ENCODE measurements at regions not wholly inside any gene's neighbourhood (a gene's known extent, or its start where the extent isn't known, plus 50 kb on each side); places are given as distances from the start of the nearest gene placed in this dataset.

- no peaks in the 10 kb centered on the region for H3K9me3 ChIP-seq
- H3K36me3 ChIP-seq, result no peaks in the 10 kb centered on the region
- no peak overlapping the region for H3K4me3 ChIP-seq
- no peaks in the 10 kb centered on the region for H3K4me1 ChIP-seq
- no peaks in the 10 kb centered on the region for H3K27me3 ChIP-seq
- no peak for TF ChIP-seq POLR2A (IDR thresholded peaks at IDR 0.05)
- H3K27ac ChIP-seq, result no peak overlapping the region
- no peak for ATAC-seq
- 61 to 75% methylated on average over 1 to 2 of the region's 2 CpGs for WGBS, 2 donors (ENCODE audit: low coverage in 1 of 2)
Measured at GRCh38 chr5:89596821-89597220, 713.8 kb upstream of the MEF2C start.

GRCh38 chr5:89595056-89595455 is 712.1 kb upstream of the MEF2C start:
- Histone ChIP-seq H3K4me1 (no peaks in the 10 kb centered on the region), H3K27me3 (no peaks in the 10 kb centered on the region), H3K9me3 (no peaks in the 10 kb centered on the region), H3K36me3 (no peaks in the 10 kb centered on the region), H3K4me3 (no peak overlapping the region), H3K27ac (no peak overlapping the region)
- no peak for ATAC-seq
- TF ChIP-seq EP300 (IDR thresholded peaks at IDR 0.05) (no peak), POLR2AphosphoS5 (IDR thresholded peaks at IDR 0.05) (no peak)
- 86 to 100% methylated on average over 1 of the region's 1 CpG for WGBS, 2 donors (ENCODE audit: low coverage in 1 of 2)

GRCh38 chr5:89584339-89584956 is 701.5 kb upstream of the MEF2C start:
- no peak overlapping the region for H3K4me3 ChIP-seq
- H3K27me3 ChIP-seq, result no peaks in the 10 kb centered on the region
- no peak for ATAC-seq
- H3K9me3 ChIP-seq, result peaks cover 0 to 5% (median 0%) of the 10 kb centered on the region in 3 donors
- no peaks in the 10 kb centered on the region for H3K36me3 ChIP-seq
- H3K4me1 ChIP-seq, result no peaks in the 10 kb centered on the region
- no peak overlapping the region for H3K27ac ChIP-seq
- no peak for TF ChIP-seq CTCF (IDR thresholded peaks at IDR 0.05)
- 25 to 27% methylated on average over 3 to 5 of the region's 5 CpGs for WGBS, 2 donors (ENCODE audit: low coverage in 1 of 2)

- Histone ChIP-seq H3K9me3 (peaks cover 0 to 5% (median 0%) of the 10 kb centered on the region in 3 donors), H3K27ac (no peak overlapping the region), H3K27me3 (no peaks in the 10 kb centered on the region), H3K4me3 (no peak overlapping the region), H3K4me1 (no peaks in the 10 kb centered on the region), H3K36me3 (no peaks in the 10 kb centered on the region)
- ATAC-seq, result no peak
- no peak for TF ChIP-seq CTCF (IDR thresholded peaks at IDR 0.05)
- TF ChIP-seq POLR2A (IDR thresholded peaks at IDR 0.05), result no peak
- TF ChIP-seq EP300 (IDR thresholded peaks at IDR 0.05), result no peak
- TF ChIP-seq POLR2AphosphoS5 (IDR thresholded peaks at IDR 0.05), result no peak
Measured at GRCh38 chr5:89583534-89583933, 700.5 kb upstream of the MEF2C start.

- no peak for ATAC-seq
- H3K36me3 ChIP-seq, result no peaks in the 10 kb centered on the region
- 67 to 100% methylated on average over 1 of the region's 1 CpG for WGBS, 2 donors (ENCODE audit: low coverage in 1 of 2)
- no peaks in the 10 kb centered on the region for H3K4me1 ChIP-seq
- H3K27ac ChIP-seq, result no peak overlapping the region
- no peak overlapping the region for H3K4me3 ChIP-seq
- H3K27me3 ChIP-seq, result no peaks in the 10 kb centered on the region
- peaks cover 0 to 5% (median 0%) of the 10 kb centered on the region in 3 donors for H3K9me3 ChIP-seq
- no peak for TF ChIP-seq EP300 (IDR thresholded peaks at IDR 0.05)
- no peak for TF ChIP-seq CTCF (IDR thresholded peaks at IDR 0.05)
- no peak for TF ChIP-seq POLR2AphosphoS5 (IDR thresholded peaks at IDR 0.05)
- TF ChIP-seq POLR2A (IDR thresholded peaks at IDR 0.05), result no peak
Measured at GRCh38 chr5:89582768-89583339, 699.9 kb upstream of the MEF2C start.

GRCh38 chr5:89580976-89581375 is 698.0 kb upstream of the MEF2C start:
- no peak for ATAC-seq
- Histone ChIP-seq H3K4me3 (no peak overlapping the region), H3K27me3 (no peaks in the 10 kb centered on the region), H3K27ac (no peak overlapping the region), H3K9me3 (peaks cover 0 to 5% (median 0%) of the 10 kb centered on the region in 3 donors), H3K4me1 (no peaks in the 10 kb centered on the region), H3K36me3 (no peaks in the 10 kb centered on the region)
- TF ChIP-seq EP300 (IDR thresholded peaks at IDR 0.05) (no peak), CTCF (IDR thresholded peaks at IDR 0.05) (no peak), POLR2AphosphoS5 (IDR thresholded peaks at IDR 0.05) (no peak), POLR2A (IDR thresholded peaks at IDR 0.05) (no peak)
- WGBS, 2 donors (ENCODE audit: low coverage in 1 of 2), result 80 to 93% methylated on average over 2 of the region's 2 CpGs
